H1 (cell line): ENCODE measurements at regions not wholly inside any gene's neighbourhood (a gene's known extent, or its start where the extent isn't known, plus 50 kb on each side); places are given as distances from the start of the nearest gene placed in this dataset.

Experiments
- CTCF ChIA-PET: fragments of 300-600 bp; sonication (Branson Sonifier 250); formaldehyde crosslinking; loops from one replicate; lab custom pipeline; 2021; ENCODE audit not compliant: partially characterized antibody; lab: Charles Lee
- POLR2A ChIA-PET: fragments of 300-600 bp; sonication (Branson Sonifier 250); formaldehyde crosslinking; loops from one replicate; lab custom pipeline; 2021; ENCODE audit warnings: inconsistent platforms; ENCODE audit not compliant: partially characterized antibody; lab: Charles Lee
- DNase-seq, 2 experiments: peaks; one replicate each; pipeline versions ENCODE4 v3.0.0 to v3.0.0-alpha.2; 2010 to 2022; ENCODE audit warnings: low spot score in 2 of 2, low read depth in 1 of 2, mixed read lengths in 1 of 2
- FAIRE-seq: peaks from 2 replicates; lab custom pipeline; 2011; peaks lifted over from hg19 to GRCh38; lab: Jason Lieb, UNC
- H2AFZ ChIP-seq: 2 replicates; pipeline ENCODE4 v1.8.1; 2012; ENCODE audit warnings: low read length, inconsistent platforms
- H2AK5ac ChIP-seq: 2 replicates; pipeline ENCODE4 v1.6.1; 2013; ENCODE audit warnings: low read depth, low read length
- H2BK120ac ChIP-seq: replicated peaks from 2 replicates; pipeline ENCODE3; 2013; ENCODE audit warnings: low read depth, low read length, inconsistent platforms
- H2BK12ac ChIP-seq: 2 replicates; pipeline ENCODE4 v1.6.1; 2013; ENCODE audit warnings: low read depth, low read length
- H2BK15ac ChIP-seq: 2 replicates; pipeline ENCODE4 v1.6.1; 2013; ENCODE audit warnings: low read length
- H2BK20ac ChIP-seq: 2 replicates; pipeline ENCODE4 v1.6.1; 2013; ENCODE audit warnings: low read length
- H2BK5ac ChIP-seq: 2 replicates; pipeline ENCODE4 v1.6.1; 2013; ENCODE audit warnings: low read depth, low read length
- H3K14ac ChIP-seq: 2 replicates; pipeline ENCODE4 v1.6.1; 2013; ENCODE audit warnings: inconsistent platforms; ENCODE audit not compliant: insufficient read length
- H3K18ac ChIP-seq: 2 replicates; pipeline ENCODE4 v1.6.1; 2013; ENCODE audit warnings: low read length; ENCODE audit errors: extremely low read depth
- H3K23ac ChIP-seq: 2 replicates; pipeline ENCODE4 v1.6.1; 2013; ENCODE audit warnings: inconsistent platforms; ENCODE audit not compliant: insufficient read length
- H3K23me2 ChIP-seq: 2 replicates; pipeline ENCODE4 v1.6.1; 2013; ENCODE audit warnings: low read depth, low read length
- H3K27ac ChIP-seq: 2 replicates; pipeline ENCODE4 v1.6.1; 2011; ENCODE audit warnings: low read depth, low read length, inconsistent platforms
- H3K27me3 ChIP-seq, 4 experiments: replicated peaks in 1 of 4; 1 replicate in 1 of 4; 2 replicates in 3 of 4; pipeline versions ENCODE4 v1.6.1 to v1.8.1; 2011 to 2013; ENCODE audit warnings: low read length in 3 of 4, mild to moderate bottlenecking in 3 of 4, inconsistent platforms in 2 of 4, mixed read lengths in 2 of 4, moderate library complexity in 1 of 4; ENCODE audit not compliant: control insufficient read depth in 3 of 4, insufficient read depth in 3 of 4; ENCODE audit errors: extremely low read depth in 1 of 4
- H3K36me3 ChIP-seq, 4 experiments: 2 replicates each; pipeline versions ENCODE4 v1.6.1 to v1.8.1; 2011 to 2013; ENCODE audit warnings: mild to moderate bottlenecking in 4 of 4, low read length in 3 of 4, moderate library complexity in 2 of 4, control low read depth in 1 of 4, inconsistent platforms in 1 of 4; ENCODE audit not compliant: insufficient read depth in 4 of 4, control insufficient read depth in 2 of 4
- H3K4ac ChIP-seq: replicated peaks from 2 replicates; pipeline ENCODE3; 2013; ENCODE audit warnings: low read length, low read depth, mixed read lengths, inconsistent platforms; ENCODE audit not compliant: insufficient read length
- H3K4me1 ChIP-seq, 4 experiments: replicated peaks in 1 of 4; 1 replicate in 1 of 4; 2 replicates in 3 of 4; pipeline versions ENCODE4 v1.6.1 to v1.8.1; 2011 to 2013; ENCODE audit warnings: low read length in 3 of 4, inconsistent platforms in 2 of 4, mixed read lengths in 1 of 4; ENCODE audit not compliant: insufficient read depth in 4 of 4, control insufficient read depth in 3 of 4
- H3K4me2 ChIP-seq, 2 experiments: 2 replicates each; pipeline versions ENCODE4 v1.6.1 to v1.8.1; 2011 to 2013; ENCODE audit warnings: low read depth in 2 of 2, low read length in 2 of 2, control low read depth in 1 of 2, inconsistent platforms in 1 of 2, mild to moderate bottlenecking in 1 of 2; ENCODE audit not compliant: insufficient read depth in 1 of 2
- H3K4me3 ChIP-seq, 4 experiments: fragments of 200-600, 300-600 bp in 1 of 4; sonication (generic), shearing (Covaris generic), sonication (Bioruptor Twin) in 1 of 4; 2 replicates each; pipeline versions ENCODE4 v1.5.1 to v1.8.1; 2011 to 2016; ENCODE audit warnings: low read length in 4 of 4, low read depth in 3 of 4, control low read depth in 2 of 4, inconsistent platforms in 2 of 4, mild to moderate bottlenecking in 2 of 4, mixed read lengths in 1 of 4, moderate library complexity in 1 of 4; ENCODE audit not compliant: insufficient read depth in 2 of 4; ENCODE audit errors: extremely low read depth in 1 of 4
- H3K56ac ChIP-seq: replicated peaks from 2 replicates; pipeline ENCODE3; 2013; ENCODE audit warnings: low read depth, mild to moderate bottlenecking, mixed read lengths, low read length, inconsistent platforms; ENCODE audit not compliant: insufficient read length
- H3K79me1 ChIP-seq: 2 replicates; pipeline ENCODE4 v1.6.1; 2013; ENCODE audit warnings: low read depth, low read length, control low read depth
- H3K79me2 ChIP-seq, 2 experiments: 2 replicates each; pipeline versions ENCODE4 v1.6.1 to v1.8.1; 2012 to 2013; ENCODE audit warnings: low read length in 2 of 2, mild to moderate bottlenecking in 2 of 2, inconsistent platforms in 1 of 2; ENCODE audit not compliant: insufficient read depth in 2 of 2, control insufficient read depth in 1 of 2
- H3K9ac ChIP-seq, 4 experiments: replicated peaks in 1 of 4; 1 replicate in 1 of 4; 2 replicates in 3 of 4; pipeline versions ENCODE4 v1.6.1 to v1.8.1; 2011 to 2013; ENCODE audit warnings: low read depth in 3 of 4, low read length in 3 of 4, control low read depth in 2 of 4, mild to moderate bottlenecking in 2 of 4, moderate library complexity in 2 of 4, inconsistent platforms in 1 of 4; ENCODE audit errors: extremely low read depth in 1 of 4
- H3K9me3 ChIP-seq, 2 experiments: 2 replicates each; pipeline versions ENCODE4 v1.6.1 to v1.8.1; 2012 to 2013; ENCODE audit warnings: mild to moderate bottlenecking in 2 of 2, moderate library complexity in 2 of 2, control low read depth in 1 of 2, inconsistent platforms in 1 of 2, low read depth in 1 of 2, low read length in 1 of 2, mixed read lengths in 1 of 2; ENCODE audit not compliant: insufficient read depth in 2 of 2
- H4K20me1 ChIP-seq, 2 experiments: replicated peaks in 1 of 2; 2 replicates each; pipeline versions ENCODE3 to v1.8.1; 2011 to 2013; ENCODE audit warnings: inconsistent platforms in 2 of 2, low read length in 2 of 2, mild to moderate bottlenecking in 1 of 2; ENCODE audit not compliant: insufficient read depth in 2 of 2, control insufficient read depth in 1 of 2
- H4K5ac ChIP-seq: 2 replicates; pipeline ENCODE4 v1.6.1; 2013; ENCODE audit warnings: low read length, low read depth, mixed read lengths, inconsistent platforms; ENCODE audit not compliant: insufficient read length
- H4K8ac ChIP-seq: 2 replicates; pipeline ENCODE4 v1.8.0; 2013; ENCODE audit warnings: mild to moderate bottlenecking, moderate library complexity, low read length, inconsistent platforms; ENCODE audit not compliant: insufficient read depth; ENCODE audit errors: extremely low read depth
- H4K91ac ChIP-seq: replicated peaks from 2 replicates; pipeline ENCODE3; 2013; ENCODE audit warnings: low read length, mixed read lengths, inconsistent platforms; ENCODE audit not compliant: insufficient read length
- CHD1 ChIP-seq: IDR thresholded peaks from 2 replicates; pipeline ENCODE4 v1.6.1; 2012; ENCODE audit warnings: low read depth, low read length, improper control_type of control experiment
- CTBP2 ChIP-seq: IDR thresholded peaks from 2 replicates; pipeline ENCODE4 v1.7.0; 2011; ENCODE audit warnings: borderline replicate concordance, mild to moderate bottlenecking, moderate library complexity, mixed read lengths, low read length; ENCODE audit not compliant: insufficient read depth, insufficient read length
- CTCF ChIP-seq, 3 experiments: IDR thresholded peaks; 1 replicate in 2 of 3; 2 replicates in 1 of 3; pipeline versions ENCODE4 v1.5.1 to v1.6.1; 2011; ENCODE audit warnings: low read length in 3 of 3, mild to moderate bottlenecking in 3 of 3, inconsistent platforms in 2 of 3, low read depth in 1 of 3, moderate library complexity in 1 of 3; ENCODE audit not compliant: insufficient read depth in 1 of 3; ENCODE audit errors: control extremely low read depth in 1 of 3
- EGR1 ChIP-seq: IDR thresholded peaks from 2 replicates; pipeline ENCODE4 v1.6.1; 2011; ENCODE audit warnings: low read depth, low read length, borderline replicate concordance
- EP300 ChIP-seq, 2 experiments: IDR thresholded peaks; 1 replicate in 1 of 2; 2 replicates in 1 of 2; pipeline ENCODE4 v1.6.1; 2011 to 2012; ENCODE audit warnings: low read depth in 2 of 2, low read length in 2 of 2, mild to moderate bottlenecking in 2 of 2, borderline replicate concordance in 1 of 2, inconsistent platforms in 1 of 2, moderate library complexity in 1 of 2
- EZH2 ChIP-seq: fragments of 200-600 bp; sonication (generic); IDR thresholded peaks from 2 replicates; pipeline ENCODE4 v1.7.1; 2012; ENCODE audit warnings: low read depth, mild to moderate bottlenecking, moderate library complexity, low read length, inconsistent platforms; ENCODE audit not compliant: severe bottlenecking
- JUND ChIP-seq: IDR thresholded peaks from 2 replicates; pipeline ENCODE4 v1.6.1; 2011; ENCODE audit warnings: mild to moderate bottlenecking, improper control_type of control experiment, low read length
- KDM1A ChIP-seq: fragments of 200-600, 300-600 bp; sonication (generic); IDR thresholded peaks from 2 replicates; pipeline ENCODE4 v1.7.1; 2016; ENCODE audit warnings: mild to moderate bottlenecking, low read length, borderline replicate concordance
- POLR2A ChIP-seq, 2 experiments: IDR thresholded peaks; 1 replicate in 1 of 2; 2 replicates in 1 of 2; pipeline ENCODE4 v1.6.1; 2011; ENCODE audit warnings: low read depth in 2 of 2, low read length in 2 of 2, mild to moderate bottlenecking in 2 of 2; ENCODE audit errors: control extremely low read depth in 1 of 2
- RFX5 ChIP-seq: IDR thresholded peaks from 2 replicates; pipeline ENCODE4 v1.6.1; 2011; ENCODE audit warnings: low read depth, low read length, improper control_type of control experiment, borderline replicate concordance
- SIX5 ChIP-seq: IDR thresholded peaks from 2 replicates; pipeline ENCODE4 v1.6.1; 2011; ENCODE audit warnings: mild to moderate bottlenecking, low read depth, low read length
- SP1 ChIP-seq: IDR thresholded peaks from 2 replicates; pipeline ENCODE4 v1.6.1; 2011; ENCODE audit warnings: low read depth, low read length
- SRF ChIP-seq: IDR thresholded peaks from 2 replicates; pipeline ENCODE4 v1.6.1; 2011; ENCODE audit warnings: mild to moderate bottlenecking, low read depth, low read length, moderate library complexity
- WGBS, 2 experiments: shearing (Covaris generic) in 1 of 2; methylation state at CpG; one replicate each; pipeline versions ENCODE4 v1.1.6 to v1.1.7; 2013 to 2015; ENCODE audit warnings: low lambda C conversion rate in 2 of 2, mixed read lengths in 2 of 2, inconsistent platforms in 1 of 2, low coverage in 1 of 2, missing lambda C conversion rate in 1 of 2; ENCODE audit not compliant: insufficient replicate concordance in 2 of 2, insufficient coverage in 1 of 2, insufficient read length in 1 of 2; ENCODE audit errors: extremely low coverage in 1 of 2, missing lambda C conversion rate in 1 of 2; 5-methylcytosine and 5-hydroxymethylcytosine counted together

- Histone ChIP-seq H3K56ac (no peak overlapping the region), H2BK120ac (no peak overlapping the region), H3K9ac (no peak overlapping the region), H2BK5ac (no peak overlapping the region), H3K27ac (no peak overlapping the region), H3K14ac (no peak overlapping the region), H3K23me2 (no peaks in the 10 kb centered on the region), H3K79me1 (no peaks in the 10 kb centered on the region), H3K23ac (no peak overlapping the region), H3K27me3 (no peaks in the 10 kb centered on the region), H2BK12ac (no peak overlapping the region), H2AFZ (no peak overlapping the region), H3K4me2 (no peak overlapping the region), H2BK15ac (no peak overlapping the region), H4K8ac (no peak overlapping the region), H2BK20ac (no peak overlapping the region), H3K79me2 (no peaks in the 10 kb centered on the region), H4K5ac (no peak overlapping the region), H4K91ac (no peak overlapping the region), H3K36me3 (no peaks in the 10 kb centered on the region), H3K4me1 (peaks cover 2 to 6% (median 4%) of the 10 kb centered on the region in 4 experiments; a peak in 5 of 7 replicates), H3K4me3 (no peak overlapping the region), H3K18ac (no peak overlapping the region), H4K20me1 (no peaks in the 10 kb centered on the region), H2AK5ac (no peak overlapping the region), H3K9me3 (no peaks in the 10 kb centered on the region), H3K4ac (no peak overlapping the region)
- ChIA-PET CTCF (interaction anchor here (2.9 kb wide), 1 partner anchor 8 kb away, joined by 12 read pairs; no protein-coding TSS in a partner anchor), POLR2A (no interaction called here)
- 85% methylated on average over 2 of the region's 2 CpGs; no CpG with 5 or more reads in 1 of the 2 experiments for WGBS, 2 experiments
- no peak for DNase-seq
- no peak for FAIRE-seq
- TF ChIP-seq CHD1 (no peak), CTBP2 (no peak), EGR1 (no peak), KDM1A (no peak), SIX5 (no peak), POLR2A (IDR thresholded peaks at IDR 0.05; ENCODE audit: control extremely low read depth in 1 of 2, low read depth in 2 of 2, low read length in 2 of 2) (no peak), EZH2 (no peak), JUND (no peak), SRF (no peak), RFX5 (no peak), SP1 (no peak), CTCF (IDR thresholded peaks at IDR 0.05; ENCODE audit: control extremely low read depth in 1 of 3, insufficient read depth in 1 of 3, low read depth in 1 of 3, low read length in 3 of 3) (no peak), EP300 (IDR thresholded peaks at IDR 0.05; ENCODE audit: borderline replicate concordance in 1 of 2, low read depth in 2 of 2, low read length in 2 of 2) (no peak)
These were observed 588.8 kb downstream of the PRELID2 start for GRCh38 chr5:145246379-145246778.
